Right lung (tissue), 2 donors: ENCODE measurements at regions not wholly inside any gene's neighbourhood (a gene's known extent, or its start where the extent isn't known, plus 50 kb on each side); places are given as distances from the start of the nearest gene placed in this dataset.
"Not testable (repeated sequence)": the region's sequence is repeated elsewhere in the genome, so short reads cannot be mapped to it uniquely, and the experiment has no call there.

ENCODE experiments used
- DNase-seq, 2 donors: peaks; one replicate each; pipeline ENCODE4 v3.0.0-alpha.2; 2013

- DNase-seq = not testable (repeated sequence)
These were observed 461.4 kb downstream of the ZWINT start for GRCh38 chr10:55899472-55900147.

- no peak for DNase-seq
These were observed 463.6 kb downstream of the ZWINT start for GRCh38 chr10:55897490-55897921.

GRCh38 chr10:55892276-55892675, 468.8 kb downstream of the ZWINT start:
- no peak for DNase-seq

- DNase-seq = no peak
These were observed 479.5 kb downstream of the ZWINT start for GRCh38 chr10:55881588-55881987.

GRCh38 chr10:55873485-55873884, 487.6 kb downstream of the ZWINT start:
- no peak for DNase-seq

- no peak for DNase-seq
These were observed 490.9 kb downstream of the ZWINT start for GRCh38 chr10:55870186-55870585.

- DNase-seq = no peak
These were observed 493.2 kb downstream of the ZWINT start for GRCh38 chr10:55867848-55868247.

- no peak for DNase-seq
These were observed 502.3 kb downstream of the ZWINT start for GRCh38 chr10:55858730-55859129.

GRCh38 chr10:55852900-55853299, 508.2 kb downstream of the ZWINT start:
- DNase-seq = no peak

GRCh38 chr10:55837273-55837672, 523.8 kb downstream of the ZWINT start:
- no peak for DNase-seq

- no peak for DNase-seq
These were observed 539.0 kb downstream of the ZWINT start for GRCh38 chr10:55822096-55822495.

GRCh38 chr10:55820478-55820877, 540.6 kb downstream of the ZWINT start:
- no peak for DNase-seq

- no peak for DNase-seq
These were observed 541.0 kb downstream of the ZWINT start for GRCh38 chr10:55820071-55820470.

- DNase-seq = no peak
These were observed 547.4 kb downstream of the ZWINT start for GRCh38 chr10:55813451-55814170.

- DNase-seq = no peak
These were observed 558.0 kb downstream of the ZWINT start for GRCh38 chr10:55803055-55803454.

- no peak for DNase-seq
These were observed 559.8 kb downstream of the ZWINT start for GRCh38 chr10:55801353-55801661.

- no peak for DNase-seq
These were observed 560.3 kb downstream of the ZWINT start for GRCh38 chr10:55800602-55801352.

- DNase-seq = no peak
These were observed 568.0 kb downstream of the ZWINT start for GRCh38 chr10:55793024-55793423.

GRCh38 chr10:55790276-55790675, 570.8 kb downstream of the ZWINT start:
- not testable (repeated sequence) for DNase-seq

GRCh38 chr10:55786461-55787050, 574.5 kb downstream of the ZWINT start:
- DNase-seq = no peak

- DNase-seq = no peak
These were observed 578.9 kb downstream of the ZWINT start for GRCh38 chr10:55782181-55782580.

GRCh38 chr10:55766212-55766611, 594.8 kb downstream of the ZWINT start:
- DNase-seq = no peak

GRCh38 chr10:55750458-55750857, 610.6 kb downstream of the ZWINT start:
- DNase-seq = no peak
